ENCODE measurements at regions not wholly inside any gene's neighbourhood (a gene's known extent, or its start where the extent isn't known, plus 50 kb on each side); places are given as distances from the start of the nearest gene placed in this dataset.

DNA sequence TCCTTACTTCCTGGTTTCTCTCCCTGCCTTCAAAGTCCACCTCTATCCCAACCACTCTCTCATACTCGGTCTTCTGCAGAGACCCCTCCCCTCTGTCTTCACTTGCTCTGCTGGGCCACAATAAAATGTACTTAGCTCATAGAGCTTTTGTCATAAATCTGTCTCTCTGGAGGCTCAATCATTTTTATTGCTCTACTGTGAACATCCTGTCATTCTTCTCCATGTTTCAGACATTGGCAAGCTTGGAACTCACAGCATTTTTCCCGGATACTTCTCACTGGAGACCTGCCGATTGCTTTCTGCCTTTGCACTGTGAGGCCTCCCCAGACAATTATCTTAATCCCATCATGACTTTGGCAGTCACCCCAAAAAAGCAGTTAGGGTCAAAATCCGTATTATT lies 192.3 kb upstream of the ZMIZ1 start:
- DNase-seq (ENCODE audit: low spot score) = no peak

DNA sequence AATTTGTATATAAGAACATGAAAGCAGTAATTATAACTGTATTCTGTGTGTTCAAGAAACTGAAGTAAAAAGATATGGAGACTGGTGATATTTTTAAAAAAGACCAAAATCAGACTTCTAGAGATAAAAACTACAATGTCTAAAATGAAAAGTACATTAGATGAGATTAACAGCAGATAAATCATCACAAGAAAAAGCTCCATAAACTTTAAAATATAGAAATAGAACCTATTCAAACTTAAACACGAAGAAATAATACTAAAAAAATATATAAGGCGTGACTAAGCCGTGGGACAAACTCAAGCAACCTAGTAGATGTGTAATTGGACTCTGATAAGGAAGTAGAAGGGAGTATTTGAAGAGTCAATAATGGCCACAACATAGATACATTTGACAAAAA lies 189.1 kb upstream of the ZMIZ1 start:
- no peak for DNase-seq (ENCODE audit: low spot score)

DNA sequence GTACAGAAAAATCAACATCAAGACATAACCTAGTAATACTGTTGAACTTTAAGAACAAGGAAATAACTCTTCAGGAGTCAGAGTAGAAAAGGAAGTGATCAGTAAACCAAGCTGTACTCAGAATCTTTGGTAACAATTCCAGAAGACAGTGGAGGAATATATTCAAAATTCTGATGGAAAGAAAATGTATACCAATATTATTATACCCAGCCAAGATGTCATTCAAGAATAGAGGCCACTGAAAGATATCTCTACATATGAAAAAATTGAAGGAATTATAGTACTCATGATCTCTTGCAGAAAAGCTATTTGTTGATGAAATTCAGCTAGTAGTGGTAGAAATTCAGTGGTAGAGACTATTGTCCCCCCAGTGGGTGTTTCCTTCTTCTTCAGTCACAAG lies 182.6 kb upstream of the ZMIZ1 start:
- DNase-seq (ENCODE audit: low spot score) = no peak

DNA sequence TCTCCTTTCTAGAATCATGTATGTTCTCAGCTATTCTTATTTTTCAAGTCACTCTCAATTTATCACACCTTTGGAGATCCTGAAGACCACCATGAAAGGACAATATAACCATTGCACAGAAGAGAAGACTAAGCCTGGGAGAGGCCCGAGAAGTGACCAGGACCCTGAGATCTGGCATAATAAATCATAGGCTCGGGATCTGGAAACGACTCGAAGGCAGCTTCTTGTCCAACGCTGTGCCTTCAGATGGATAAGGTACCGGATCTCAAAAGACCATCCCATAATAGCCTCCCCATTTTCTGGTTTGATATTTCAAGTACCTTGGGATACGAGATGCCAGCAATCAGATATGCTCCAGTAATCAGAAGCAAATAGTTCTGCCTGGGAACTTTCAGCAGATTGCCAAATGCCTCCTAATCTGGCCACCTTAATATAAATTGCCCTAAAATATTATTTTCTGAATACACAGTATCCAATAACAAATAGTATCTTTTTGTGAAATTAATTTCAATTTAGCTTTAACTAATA lies 179.2 kb upstream of the ZMIZ1 start:
- DNase-seq (ENCODE audit: low spot score) = no peak

DNA sequence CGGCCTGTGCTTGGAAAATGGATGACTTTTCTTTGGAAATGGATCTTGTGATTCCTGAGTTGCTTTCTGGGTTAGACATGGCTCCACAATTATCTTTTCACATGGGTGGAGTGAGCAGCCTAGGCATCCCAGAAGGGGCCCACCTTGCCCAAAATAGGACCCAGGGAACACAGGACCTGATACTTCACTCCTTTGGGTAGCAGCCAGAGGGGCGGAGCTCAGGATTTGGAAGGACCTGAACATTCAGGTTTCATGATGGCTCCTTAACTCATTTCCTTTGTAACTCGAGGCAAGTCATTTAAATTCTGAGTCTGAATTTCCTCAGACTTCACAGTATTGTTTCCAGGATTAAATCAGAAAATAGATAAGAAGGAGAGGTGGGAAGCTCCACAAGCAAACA lies 178.3 kb upstream of the ZMIZ1 start:
- DNase-seq (ENCODE audit: low spot score) = no peak

DNA sequence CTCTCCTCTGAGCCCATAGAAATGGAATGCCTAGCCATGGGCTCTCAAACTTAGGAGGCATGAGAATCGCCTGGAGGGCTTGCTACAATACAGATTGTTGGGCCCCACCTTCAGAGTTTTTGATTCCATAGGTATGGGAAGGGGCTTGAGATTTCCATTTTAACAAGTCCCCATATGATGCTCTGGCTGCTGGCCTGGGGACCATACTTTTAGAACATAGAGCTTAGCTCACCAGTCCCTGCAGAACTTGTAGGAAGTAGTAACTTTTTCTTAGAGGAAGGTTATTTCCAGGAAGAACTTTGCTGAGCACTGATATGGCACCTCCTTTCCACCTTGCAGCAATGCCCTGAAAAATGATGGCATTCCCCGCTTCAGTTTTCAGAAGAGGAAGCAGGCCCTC lies 177.0 kb upstream of the ZMIZ1 start:
- DNase-seq (ENCODE audit: low spot score) = no peak

DNA sequence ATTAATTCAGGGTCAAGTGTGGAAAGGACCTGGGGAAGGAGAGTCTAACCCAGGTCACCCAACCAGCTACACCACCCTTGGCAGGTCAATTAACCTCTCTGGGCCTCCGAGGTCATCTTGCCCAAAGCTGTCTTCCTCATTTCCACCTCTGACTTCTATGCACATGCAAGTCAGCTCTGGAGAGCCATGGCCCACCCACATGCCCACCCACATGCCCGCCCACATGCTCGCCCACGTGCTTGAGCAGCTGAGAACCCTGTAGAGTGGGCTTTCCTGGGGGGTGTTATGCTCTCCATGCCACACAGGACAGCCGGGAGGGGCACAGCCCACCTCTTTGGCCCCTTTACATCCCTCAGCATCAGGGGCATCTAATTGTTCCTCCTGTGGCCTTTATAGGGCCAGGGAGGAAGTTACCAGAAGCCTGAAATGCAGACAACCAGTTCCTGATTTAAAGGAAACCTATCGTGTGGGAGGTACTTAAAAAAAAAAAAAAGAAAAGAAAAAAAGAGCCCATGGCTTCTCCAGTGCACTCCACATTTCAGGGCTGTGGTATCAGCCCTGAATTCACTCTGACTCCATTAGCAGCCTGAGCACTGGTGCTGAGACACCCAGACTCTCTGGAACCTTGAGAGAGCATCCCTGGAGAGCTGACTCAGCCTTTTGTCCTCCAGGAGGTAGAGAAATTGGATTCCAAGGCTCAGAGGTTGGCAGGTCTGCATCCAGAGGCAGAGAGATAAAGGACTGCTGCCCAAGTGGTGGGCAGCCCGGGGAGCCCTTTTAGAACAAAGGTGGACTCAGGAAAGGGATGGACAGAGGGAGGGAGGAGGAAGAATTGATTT lies 176.2 kb upstream of the ZMIZ1 start:
- no peak for DNase-seq (ENCODE audit: low spot score)

DNA sequence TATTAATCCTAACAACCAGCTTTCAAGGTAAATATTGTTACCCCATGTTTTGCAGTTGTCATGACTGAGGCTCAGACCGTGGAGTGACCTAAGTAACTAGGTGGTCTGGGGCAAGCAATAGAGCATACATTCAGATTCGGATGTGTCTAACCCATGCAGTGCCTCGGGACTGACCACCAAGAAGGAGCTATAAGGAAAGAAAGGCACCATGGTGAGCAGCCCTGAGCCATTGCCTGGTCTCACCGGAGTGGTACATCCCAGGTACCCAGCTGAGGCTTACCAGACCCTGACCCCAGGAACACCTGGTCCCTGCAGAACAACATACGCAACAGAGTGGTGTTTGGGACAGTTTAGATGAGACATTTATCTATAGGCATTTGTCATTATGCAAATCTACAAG lies 175.5 kb upstream of the ZMIZ1 start:
- DNase-seq (ENCODE audit: low spot score) = no peak

DNA sequence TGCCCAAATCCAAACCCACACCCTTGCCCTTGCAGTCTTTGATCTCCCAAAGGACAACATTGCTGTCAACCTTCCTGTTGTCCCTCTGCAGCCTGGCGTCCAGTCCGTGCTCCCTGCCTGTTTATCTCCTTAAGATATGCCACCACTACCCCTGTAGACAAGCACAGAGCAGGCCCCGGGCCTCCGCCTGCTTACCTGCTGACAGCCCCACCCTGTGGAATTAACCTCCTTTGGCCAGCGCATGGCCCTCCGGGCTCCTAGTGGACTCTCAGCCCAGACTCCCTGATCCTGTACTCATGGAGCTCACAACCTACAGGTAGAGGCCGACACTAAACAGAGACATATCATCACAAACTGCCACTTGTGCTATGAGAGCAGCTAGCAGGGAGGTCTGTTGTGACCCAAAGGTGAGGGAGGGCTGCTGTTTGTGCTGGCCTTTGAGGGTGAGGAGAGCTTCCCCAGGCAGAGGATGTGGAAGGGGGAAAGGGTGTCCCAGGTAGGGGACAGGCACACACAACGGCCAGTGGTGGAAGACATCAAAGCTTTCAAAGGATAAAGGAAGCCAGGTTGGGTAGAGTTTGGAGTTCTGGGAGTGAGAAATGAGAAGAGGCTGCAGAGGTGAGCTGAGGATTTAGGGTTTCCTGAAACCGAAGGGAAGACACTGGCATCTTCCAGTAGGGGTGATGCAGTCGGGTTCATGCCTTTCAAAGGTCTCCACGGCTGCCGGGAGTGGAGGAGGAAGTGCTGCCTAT lies 174.5 kb upstream of the ZMIZ1 start:
- DNase-seq (ENCODE audit: low spot score) = no peak

DNA sequence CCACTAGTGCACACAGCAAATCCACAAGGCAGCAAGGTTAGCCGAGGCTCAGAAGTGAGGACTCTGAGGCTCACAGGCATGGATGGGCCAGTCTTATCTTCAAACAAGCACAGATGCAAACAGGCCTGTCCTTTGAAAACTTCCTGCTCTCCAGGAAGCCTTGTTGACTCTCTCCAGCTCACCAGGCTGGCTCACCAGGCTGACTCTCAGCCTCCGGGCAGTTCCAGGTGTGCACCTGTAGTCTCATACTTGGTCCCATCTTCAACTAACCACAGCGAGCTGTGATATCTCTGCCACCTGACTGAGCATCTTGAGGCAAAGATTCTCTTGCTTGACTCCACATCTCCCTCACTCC lies 173.9 kb upstream of the ZMIZ1 start:
- no peak for DNase-seq (ENCODE audit: low spot score)

DNA sequence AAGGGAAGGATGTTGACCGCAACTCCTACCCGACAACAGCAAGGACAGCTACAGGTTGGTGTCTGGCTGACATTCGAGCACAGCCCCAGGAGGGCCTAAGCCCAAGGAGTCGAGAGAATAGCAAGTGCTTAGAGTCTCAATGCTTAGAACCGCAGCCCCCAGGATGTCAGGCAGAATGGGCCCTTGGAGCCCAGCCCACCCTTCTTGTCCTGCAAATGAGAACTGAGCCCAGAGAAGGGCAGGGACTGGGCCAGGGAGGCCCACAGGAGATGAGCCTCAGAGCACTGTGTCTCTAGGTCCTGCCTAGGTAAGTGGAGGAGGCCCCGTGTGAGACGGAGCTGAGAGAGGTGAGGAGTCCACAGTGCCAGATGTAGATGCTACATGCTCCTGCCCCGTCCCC lies 173.3 kb upstream of the ZMIZ1 start:
- no peak for DNase-seq (ENCODE audit: low spot score)

DNA sequence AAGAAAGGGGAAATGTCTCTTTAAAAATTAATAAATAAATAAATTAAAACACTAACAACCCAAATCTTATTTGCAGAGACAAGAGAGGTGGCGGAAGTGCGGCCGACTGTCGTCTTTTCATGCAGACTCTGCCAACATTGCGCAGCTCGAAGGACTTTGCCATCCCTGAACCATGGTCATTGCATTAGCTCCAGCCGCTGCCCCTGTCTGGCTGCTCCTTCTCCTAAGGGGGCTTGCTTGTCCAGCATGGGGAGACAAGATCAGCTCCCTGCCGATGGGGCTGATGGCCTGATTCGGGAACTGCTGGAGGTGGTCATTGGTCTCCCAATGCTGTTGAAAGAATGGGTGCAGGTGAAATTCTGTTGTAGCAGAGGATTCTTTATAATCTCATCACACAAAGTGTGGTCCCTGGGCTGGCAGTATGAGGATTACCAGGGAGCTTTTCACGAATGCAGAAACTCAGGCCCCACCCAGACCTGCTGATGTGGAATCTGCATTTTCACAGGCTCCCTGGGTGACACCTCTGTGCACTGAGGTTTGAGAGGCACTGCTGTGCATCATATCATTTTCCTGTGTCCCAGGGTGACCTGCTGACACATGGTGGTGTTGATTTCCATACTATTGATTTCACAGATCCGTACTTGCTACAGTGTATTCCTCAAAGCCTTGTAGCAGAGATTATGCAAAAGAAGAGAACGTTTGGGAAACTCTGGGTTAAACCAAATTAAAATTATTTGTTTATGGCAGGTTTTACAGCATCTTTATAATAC lies 172.4 kb upstream of the ZMIZ1 start:
- DNase-seq (ENCODE audit: low spot score) = no peak

DNA sequence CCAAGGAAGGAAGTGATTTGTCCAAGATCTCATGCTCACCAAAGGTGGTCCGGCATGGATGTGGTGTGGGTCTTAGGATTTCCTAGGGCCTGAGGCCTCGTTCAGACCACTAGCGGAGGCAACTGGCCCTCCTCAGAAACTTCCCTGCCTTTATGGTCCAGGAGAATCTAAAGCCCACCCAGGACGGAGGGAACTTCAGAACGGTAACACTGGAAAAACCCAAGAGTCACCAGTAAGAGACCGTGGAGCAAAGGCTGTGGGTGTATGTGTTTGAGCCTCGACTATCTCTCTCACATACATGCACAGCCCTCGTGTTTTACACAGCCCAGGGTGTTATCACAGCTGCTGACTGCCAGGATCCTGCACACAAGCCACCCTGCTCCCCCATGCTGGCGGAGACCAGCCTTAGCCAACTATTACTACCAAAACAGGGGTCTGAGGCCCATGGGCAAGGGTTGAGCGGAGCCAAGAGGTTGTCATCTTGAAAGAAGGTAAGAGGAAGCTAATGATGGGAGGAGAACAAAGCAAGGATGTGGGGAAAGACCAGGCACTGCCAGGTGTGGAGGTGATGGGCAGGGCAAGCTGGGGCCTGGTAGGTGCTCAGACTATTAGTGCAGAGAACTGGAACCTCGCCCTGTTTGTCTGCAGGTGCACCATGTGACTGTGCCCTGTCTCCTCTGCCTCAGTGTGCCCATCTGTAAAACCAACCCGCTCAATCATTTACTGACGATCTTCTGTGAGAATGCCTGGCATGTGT lies 170.2 kb upstream of the ZMIZ1 start:
- no peak for DNase-seq (ENCODE audit: low spot score)

DNA sequence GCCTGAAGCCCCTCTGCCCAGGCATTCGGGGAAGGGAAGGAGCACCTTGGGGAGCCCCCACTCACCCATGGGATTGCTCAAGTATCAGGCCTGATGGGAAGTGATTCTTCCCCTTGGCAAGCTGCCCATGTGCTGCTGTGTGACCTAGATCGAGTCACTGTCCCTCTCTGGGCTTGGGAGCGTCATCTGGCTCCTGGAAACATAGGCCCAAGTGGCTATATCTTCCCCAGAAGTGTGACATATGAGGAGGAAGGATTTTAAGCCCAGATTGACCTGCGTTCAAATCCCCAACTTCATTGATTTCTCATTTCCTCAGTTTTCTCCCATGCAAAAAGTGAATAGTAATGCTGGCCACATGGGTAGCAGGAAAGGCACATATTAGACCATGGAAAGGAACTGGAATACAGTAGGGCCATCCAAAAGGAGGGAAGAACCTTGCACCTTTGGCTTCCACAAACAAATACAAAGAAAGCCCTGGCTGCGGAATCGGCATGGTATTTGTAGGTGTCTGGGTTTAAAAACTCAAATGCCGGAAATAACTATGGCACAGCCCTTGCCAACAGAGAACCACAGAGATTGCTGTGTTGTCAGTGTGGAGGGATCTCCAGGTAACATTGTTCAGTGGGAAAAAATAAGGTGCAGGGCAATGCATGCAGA lies 169.5 kb upstream of the ZMIZ1 start:
- DNase-seq (ENCODE audit: low spot score) = no peak

DNA sequence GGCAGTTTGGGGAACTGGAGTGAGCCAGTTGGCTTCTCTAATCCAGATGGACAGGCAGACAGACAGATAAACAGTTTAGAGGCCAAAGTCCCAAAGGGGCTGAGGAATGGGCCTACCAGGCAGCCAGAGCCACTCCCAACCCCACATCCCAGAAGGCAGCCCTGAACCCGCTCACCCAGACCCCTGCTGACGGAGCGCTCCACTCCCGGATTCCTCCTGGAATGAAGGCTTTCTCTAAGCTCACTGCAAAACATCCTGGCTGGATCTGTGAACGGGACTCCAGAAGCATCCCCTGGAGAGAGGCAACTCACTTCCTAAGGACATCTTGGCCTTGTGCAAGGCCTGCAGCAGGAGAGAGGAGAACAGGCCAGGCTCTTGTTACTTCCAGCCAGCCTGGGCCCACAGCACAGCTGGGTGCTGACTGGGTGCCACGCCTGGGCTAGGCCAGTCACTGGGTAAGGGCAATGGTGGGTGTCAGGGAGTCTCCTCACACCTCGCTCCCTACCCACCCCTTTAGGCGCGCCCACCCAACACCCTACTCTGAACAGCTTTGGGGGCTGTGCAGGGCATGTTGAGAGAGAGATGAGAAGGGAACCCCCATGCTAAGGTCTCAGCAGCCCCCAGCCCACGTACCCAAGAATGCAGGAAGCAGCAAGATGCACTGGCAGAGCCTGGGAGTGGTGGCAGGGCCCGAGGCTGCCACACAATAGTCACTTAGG lies 168.6 kb upstream of the ZMIZ1 start:
- DNase-seq (ENCODE audit: low spot score) = no peak

DNA sequence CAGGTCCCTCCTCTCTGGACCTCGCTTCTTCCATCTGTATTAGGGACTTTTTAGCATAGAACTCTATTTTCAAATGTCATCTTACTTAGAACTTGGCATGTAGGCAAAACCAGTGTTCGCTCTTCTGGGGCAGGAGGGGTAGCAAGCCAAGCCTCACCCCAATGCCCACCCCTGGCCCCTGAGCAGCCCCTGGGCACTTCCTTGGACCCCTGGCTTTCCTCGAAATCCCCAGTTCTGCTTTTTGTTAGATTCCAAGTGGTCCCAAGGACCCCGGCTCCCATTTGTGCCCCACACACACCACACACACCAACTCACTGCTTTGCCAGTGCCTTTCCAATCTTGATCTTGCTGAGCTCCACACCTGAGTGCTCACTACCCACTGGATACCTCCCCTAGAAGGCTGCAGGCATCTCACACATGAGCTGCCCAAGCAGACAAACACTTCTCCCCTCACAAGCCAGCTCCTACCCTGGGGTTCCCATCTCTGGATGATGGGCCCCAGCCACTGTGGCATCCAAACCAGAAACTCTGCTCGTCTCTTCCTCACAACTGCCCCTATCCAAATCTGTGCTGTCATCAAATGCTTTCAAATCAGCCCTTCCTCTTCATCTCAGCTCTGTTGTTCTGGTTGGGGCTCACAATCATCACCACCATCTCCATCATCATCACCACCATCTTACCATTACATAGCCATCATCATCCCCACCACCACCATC lies 167.9 kb upstream of the ZMIZ1 start:
- DNase-seq (ENCODE audit: low spot score) = no peak

DNA sequence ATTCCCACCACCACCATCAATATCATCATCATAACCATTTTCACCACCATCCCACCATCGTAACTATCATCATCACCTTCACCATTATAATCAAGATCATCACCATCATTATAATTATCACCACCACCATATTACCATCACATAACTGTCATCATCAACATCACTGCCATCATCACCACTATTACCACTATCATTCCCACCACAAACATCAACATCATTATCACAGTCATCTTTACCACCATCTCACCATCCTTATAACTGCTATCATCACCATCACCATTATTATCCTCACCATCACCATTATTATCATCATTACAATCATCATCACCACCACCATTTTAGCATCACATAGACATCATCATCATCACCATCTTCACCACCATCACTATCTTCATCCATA lies 167.1 kb upstream of the ZMIZ1 start:
- no peak for DNase-seq (ENCODE audit: low spot score)

DNA sequence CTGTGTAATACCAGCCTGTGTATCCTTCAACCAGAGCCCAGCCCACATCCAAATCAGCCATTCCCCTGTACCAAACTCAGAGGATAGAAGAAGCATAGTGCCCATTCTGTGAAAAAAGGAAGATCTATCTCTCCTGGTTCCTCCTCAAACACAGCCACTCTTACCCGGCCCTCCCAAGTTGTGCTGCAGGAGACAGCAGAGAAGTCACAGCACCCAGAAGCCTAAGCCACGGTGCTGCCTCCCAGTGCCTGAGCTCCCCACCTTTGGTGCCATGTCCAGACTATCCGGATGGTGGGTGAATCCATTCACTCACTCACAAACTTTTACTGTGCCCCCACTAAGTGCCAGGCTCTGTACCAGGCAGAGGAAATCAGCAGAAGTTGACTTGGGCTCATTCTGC lies 166.0 kb upstream of the ZMIZ1 start:
- no peak for DNase-seq (ENCODE audit: low spot score)

DNA sequence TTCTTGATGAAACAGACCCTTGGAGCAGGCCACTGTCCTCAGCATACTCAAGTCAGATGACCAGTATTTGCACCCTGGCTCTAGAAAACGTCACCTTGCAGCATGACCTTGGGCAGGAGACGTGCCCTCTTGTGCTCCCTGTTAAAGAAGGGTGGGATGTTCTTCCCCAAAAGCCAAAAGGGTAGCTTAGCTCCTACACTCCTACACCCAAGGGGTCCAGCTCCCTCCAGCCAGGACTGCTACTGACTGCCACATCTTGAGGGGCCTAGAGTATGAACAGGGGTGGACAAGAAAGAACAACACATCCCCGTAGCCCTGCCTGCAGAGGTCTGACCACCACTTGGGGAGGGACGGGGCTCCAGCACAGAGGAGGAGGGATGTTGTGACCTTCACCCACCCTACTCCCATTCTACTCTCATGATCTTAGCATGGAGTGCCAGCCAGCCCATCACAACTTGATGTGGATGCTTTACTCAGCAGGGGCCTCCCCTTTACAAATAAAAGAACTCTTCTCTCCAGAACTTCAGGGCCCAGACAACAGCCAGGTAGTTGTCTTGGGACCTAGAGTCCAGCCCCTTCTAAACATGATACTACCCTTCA lies 165.3 kb upstream of the ZMIZ1 start:
- DNase-seq (ENCODE audit: low spot score) = no peak

DNA sequence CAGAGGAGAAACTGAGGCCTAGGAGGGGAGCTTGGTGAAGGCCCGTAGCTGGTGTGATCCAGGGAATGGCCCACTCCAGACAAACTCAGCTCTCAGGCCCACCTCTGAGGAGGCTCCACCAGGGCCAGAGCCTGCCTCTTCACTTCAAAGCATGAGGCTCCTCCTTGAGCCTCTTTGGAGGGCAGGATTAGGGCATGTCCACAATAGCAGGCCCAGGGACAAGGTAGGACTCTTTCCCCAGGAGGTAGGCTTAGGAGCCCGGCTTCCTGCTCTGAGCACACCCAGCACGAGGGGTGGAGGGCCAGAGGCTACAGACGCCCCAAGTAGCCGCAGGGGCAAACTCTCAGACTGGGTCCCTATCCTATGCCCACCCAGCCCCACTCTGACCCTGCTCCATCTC lies 164.6 kb upstream of the ZMIZ1 start:
- DNase-seq (ENCODE audit: low spot score) = no peak

All from hematopoietic multipotent progenitor cell treated with erythropoietin and hydrocortisone succinate and interleukin-3 and kit ligand, for 17 days (in vitro differentiated cells).